Neural progenitor cell (in vitro differentiated cells): ENCODE measurements at regions not wholly inside any gene's neighbourhood (a gene's known extent, or its start where the extent isn't known, plus 50 kb on each side); places are given as distances from the start of the nearest gene placed in this dataset.

Experiments used
- DNase-seq: peaks from one replicate; pipeline ENCODE4 v3.0.0-alpha.2; 2016; ENCODE audit warnings: low spot score
- H2AFZ ChIP-seq: fragments of 200-600 bp; sonication (generic); replicated peaks from 2 replicates; pipeline ENCODE4 v1.6.1; 2016; ENCODE audit warnings: antibody characterized with exemption
- H3F3A ChIP-seq: fragments of 200-600 bp; sonication (generic); 2 replicates; pipeline ENCODE4 v1.6.1; 2016; ENCODE audit warnings: antibody characterized with exemption, low read depth
- H3K27ac ChIP-seq: fragments of 200-600 bp; sonication (generic); 2 replicates; pipeline ENCODE4 v1.5.1; 2016; ENCODE audit warnings: mild to moderate bottlenecking
- H3K27me3 ChIP-seq: fragments of 200-600 bp; sonication (generic); 2 replicates; pipeline ENCODE4 v1.6.1; 2016; ENCODE audit warnings: mild to moderate bottlenecking, moderate library complexity
- H3K36me3 ChIP-seq: fragments of 200-600 bp; sonication (generic); 2 replicates; pipeline ENCODE4 v1.5.1; 2016
- H3K4me1 ChIP-seq: fragments of 200-600 bp; sonication (generic); 2 replicates; pipeline ENCODE4 v1.6.1; 2016; ENCODE audit warnings: mixed run types
- H3K4me2 ChIP-seq: fragments of 200-600 bp; sonication (generic); 2 replicates; pipeline ENCODE4 v1.6.1; 2016
- H3K4me3 ChIP-seq: fragments of 200-600 bp; sonication (generic); 2 replicates; pipeline ENCODE4 v1.5.1; 2016
- H3K79me2 ChIP-seq: fragments of 200-600 bp; sonication (generic); 2 replicates; pipeline ENCODE4 v1.6.1; 2016; ENCODE audit warnings: low read depth
- H3K9ac ChIP-seq: fragments of 200-600 bp; sonication (generic); 2 replicates; pipeline ENCODE4 v1.6.1; 2016
- H3K9me3 ChIP-seq: fragments of 200-600 bp; sonication (generic); 2 replicates; pipeline ENCODE4 v1.5.1; 2016; ENCODE audit warnings: low read depth
- H4K20me1 ChIP-seq: fragments of 200-600 bp; sonication (generic); 2 replicates; pipeline ENCODE4 v1.6.1; 2016; ENCODE audit warnings: low read depth
- H3K27ac Mint-ChIP-seq: 3 replicates; pipeline ENCODE4 v1.8.0; 2021; ENCODE audit warnings: mixed read lengths
- H3K27me3 Mint-ChIP-seq: 2 replicates; pipeline ENCODE4 v1.8.0; 2022; ENCODE audit warnings: low read depth, mild to moderate bottlenecking, inconsistent platforms, moderate library complexity, mixed read lengths; ENCODE audit not compliant: insufficient read depth
- H3K36me3 Mint-ChIP-seq: 3 replicates; pipeline ENCODE4 v1.8.0; 2021; ENCODE audit warnings: mixed read lengths
- H3K4me1 Mint-ChIP-seq: 3 replicates; pipeline ENCODE4 v1.8.0; 2021; ENCODE audit warnings: mixed read lengths
- H3K4me3 Mint-ChIP-seq: 3 replicates; pipeline ENCODE4 v1.8.0; 2021; ENCODE audit warnings: mild to moderate bottlenecking, moderate library complexity, mixed read lengths
- H3K9me3 Mint-ChIP-seq: 3 replicates; pipeline ENCODE4 v1.8.0; 2020; ENCODE audit warnings: mixed read lengths
- CTCF ChIP-seq: fragments of 200-600 bp; sonication (generic); IDR thresholded peaks from 2 replicates; pipeline ENCODE4 v1.5.1; 2017; ENCODE audit warnings: antibody characterized with exemption, mild to moderate bottlenecking
- EZH2 ChIP-seq: fragments of 200-600 bp; sonication (generic); IDR thresholded peaks from 2 replicates; pipeline ENCODE4 v1.6.1; 2017; ENCODE audit warnings: antibody characterized with exemption, mild to moderate bottlenecking, moderate library complexity
- EZH2phosphoT487 ChIP-seq: fragments of 200-600 bp; sonication (generic); IDR thresholded peaks from 2 replicates; pipeline ENCODE4 v1.6.1; 2017; ENCODE audit warnings: antibody characterized with exemption

DNA sequence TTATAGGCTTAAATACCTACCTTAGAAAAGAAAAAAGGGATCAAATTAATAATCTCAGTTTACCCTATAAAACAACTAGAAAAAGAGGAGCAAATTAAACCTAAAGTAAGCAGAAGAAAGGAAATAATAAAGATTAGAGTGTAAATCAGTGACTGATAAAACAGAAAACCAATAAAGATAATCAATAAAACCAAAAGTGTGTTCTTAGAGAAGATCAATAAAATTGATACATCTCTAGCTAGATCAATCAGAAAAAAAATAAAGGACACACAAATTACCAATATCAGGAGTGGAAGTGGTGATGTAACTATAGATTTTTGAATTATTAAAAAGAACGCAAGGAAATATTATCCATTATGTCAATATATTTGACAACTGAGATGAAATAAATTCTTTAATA lies 69.2 kb upstream of the NAMPT start:
- Mint-ChIP-seq H3K27me3 (no peaks in the 10 kb centered on the region), H3K27ac (no peak overlapping the region), H3K4me1 (no peaks in the 10 kb centered on the region), H3K4me3 (no peak overlapping the region), H3K36me3 (no peaks in the 10 kb centered on the region), H3K9me3 (no peaks in the 10 kb centered on the region)
- H3K4me2 ChIP-seq: no peak overlapping the region
- H3K9ac ChIP-seq: no peak overlapping the region
- no peak overlapping the region for H3K27ac ChIP-seq
- no peaks in the 10 kb centered on the region for H3K36me3 ChIP-seq
- no peaks in the 10 kb centered on the region for H3K27me3 ChIP-seq
- no peaks in the 10 kb centered on the region for H3K9me3 ChIP-seq
- H3K4me1 ChIP-seq: no peaks in the 10 kb centered on the region
- H3F3A ChIP-seq: no peaks in the 10 kb centered on the region
- H2AFZ ChIP-seq: no peak overlapping the region
- H3K79me2 ChIP-seq: no peaks in the 10 kb centered on the region
- no peaks in the 10 kb centered on the region for H4K20me1 ChIP-seq
- no peak for TF ChIP-seq EZH2phosphoT487
- TF ChIP-seq EZH2: no peak
- no peak for TF ChIP-seq CTCF
- DNase-seq: no peak
- no peak overlapping the region for H3K4me3 ChIP-seq

GRCh38 chr7:106348231-106348630 lies 63.4 kb upstream of the NAMPT start:
- no peak overlapping the region for H3K27ac Mint-ChIP-seq
- no peaks in the 10 kb centered on the region for H3K27me3 ChIP-seq
- H3K79me2 ChIP-seq: no peaks in the 10 kb centered on the region
- H3K4me3 ChIP-seq: no peak overlapping the region
- no peaks in the 10 kb centered on the region for H3K36me3 Mint-ChIP-seq
- H3K4me1 ChIP-seq: no peaks in the 10 kb centered on the region
- H3K4me2 ChIP-seq: no peak overlapping the region
- H3F3A ChIP-seq: no peaks in the 10 kb centered on the region
- H3K9me3 ChIP-seq: no peaks in the 10 kb centered on the region
- no peak for TF ChIP-seq EZH2
- TF ChIP-seq EZH2phosphoT487: no peak
- no peak for TF ChIP-seq CTCF
- no peak overlapping the region for H3K27ac ChIP-seq
- H3K27me3 Mint-ChIP-seq: no peaks in the 10 kb centered on the region
- no peaks in the 10 kb centered on the region for H3K36me3 ChIP-seq
- DNase-seq: no peak
- H3K4me1 Mint-ChIP-seq: no peaks in the 10 kb centered on the region
- no peaks in the 10 kb centered on the region for H4K20me1 ChIP-seq
- no peak overlapping the region for H3K4me3 Mint-ChIP-seq
- H3K9ac ChIP-seq: no peak overlapping the region
- H2AFZ ChIP-seq: no peak overlapping the region
- no peaks in the 10 kb centered on the region for H3K9me3 Mint-ChIP-seq

DNA sequence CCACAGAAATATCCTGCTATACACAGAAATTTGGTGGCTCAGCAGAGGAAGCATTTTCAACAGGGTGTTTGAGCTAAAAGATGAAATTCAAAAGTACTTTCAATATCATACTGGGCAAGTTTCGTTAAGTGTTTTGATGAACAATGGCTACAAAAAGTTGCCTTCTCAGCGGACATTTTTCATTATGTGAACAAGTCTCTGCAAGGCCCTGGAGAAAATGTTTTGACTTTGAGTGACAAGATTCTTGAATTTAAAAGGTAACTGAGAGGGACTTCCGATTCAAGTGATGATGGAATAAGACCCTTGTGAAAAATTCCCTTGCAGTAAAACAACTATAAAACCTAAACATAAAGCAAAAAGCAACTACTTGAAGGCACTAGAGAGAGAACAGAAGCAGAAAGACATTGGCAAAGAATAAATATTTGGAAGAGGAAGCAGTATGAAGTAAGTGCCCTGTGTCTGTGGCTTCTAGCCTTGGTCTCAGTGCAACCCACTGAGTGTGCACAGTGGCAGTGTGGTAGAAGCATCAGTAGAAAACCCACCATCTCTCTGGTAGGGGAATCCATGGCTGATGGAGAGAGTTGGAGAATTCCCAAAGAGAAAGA lies 62.5 kb upstream of the NAMPT start:
- no peak for DNase-seq
- Histone ChIP-seq H3F3A (no peaks in the 10 kb centered on the region), H3K27me3 (no peaks in the 10 kb centered on the region), H2AFZ (no peak overlapping the region), H3K79me2 (no peaks in the 10 kb centered on the region), H3K4me3 (no peak overlapping the region), H3K36me3 (no peaks in the 10 kb centered on the region), H3K9me3 (no peaks in the 10 kb centered on the region), H4K20me1 (no peaks in the 10 kb centered on the region), H3K27ac (no peak overlapping the region), H3K4me2 (no peak overlapping the region), H3K4me1 (no peaks in the 10 kb centered on the region), H3K9ac (no peak overlapping the region)
- H3K27me3 Mint-ChIP-seq: no peaks in the 10 kb centered on the region
- H3K4me3 Mint-ChIP-seq: no peak overlapping the region
- no peak overlapping the region for H3K27ac Mint-ChIP-seq
- no peaks in the 10 kb centered on the region for H3K36me3 Mint-ChIP-seq
- TF ChIP-seq EZH2 (no peak), EZH2phosphoT487 (no peak), CTCF (no peak)
- peaks cover 3% of the 10 kb centered on the region for H3K9me3 Mint-ChIP-seq
- H3K4me1 Mint-ChIP-seq: no peaks in the 10 kb centered on the region
